PFSK-1 (cell line): ENCODE measurements at regions not wholly inside any gene's neighbourhood (a gene's known extent, or its start where the extent isn't known, plus 50 kb on each side); places are given as distances from the start of the nearest gene placed in this dataset.

Source experiments
- POLR2AphosphoS5 ChIP-seq: IDR thresholded peaks from 2 replicates; pipeline ENCODE4 v1.6.1; 2012; ENCODE audit warnings: low read depth, mild to moderate bottlenecking, control low read depth, low read length, moderate library complexity
- REST ChIP-seq, 2 experiments: IDR thresholded peaks; 2 replicates each; pipeline versions ENCODE4 v1.6.1 to v1.8.0; 2011 to 2012; ENCODE audit warnings: low read depth in 2 of 2, low read length in 2 of 2, control low read depth in 1 of 2, inconsistent platforms in 1 of 2, mild to moderate bottlenecking in 1 of 2, moderate library complexity in 1 of 2; ENCODE audit not compliant: insufficient read depth in 1 of 2
- SIN3A ChIP-seq: IDR thresholded peaks from 2 replicates; pipeline ENCODE4 v1.6.1; 2012; ENCODE audit warnings: mild to moderate bottlenecking, low read length, moderate library complexity, borderline replicate concordance; ENCODE audit not compliant: insufficient read depth
- TAF1 ChIP-seq: IDR thresholded peaks from 2 replicates; pipeline ENCODE4 v1.6.1; 2012; ENCODE audit warnings: low read length, control low read depth, borderline replicate concordance; ENCODE audit not compliant: insufficient read depth

DNA sequence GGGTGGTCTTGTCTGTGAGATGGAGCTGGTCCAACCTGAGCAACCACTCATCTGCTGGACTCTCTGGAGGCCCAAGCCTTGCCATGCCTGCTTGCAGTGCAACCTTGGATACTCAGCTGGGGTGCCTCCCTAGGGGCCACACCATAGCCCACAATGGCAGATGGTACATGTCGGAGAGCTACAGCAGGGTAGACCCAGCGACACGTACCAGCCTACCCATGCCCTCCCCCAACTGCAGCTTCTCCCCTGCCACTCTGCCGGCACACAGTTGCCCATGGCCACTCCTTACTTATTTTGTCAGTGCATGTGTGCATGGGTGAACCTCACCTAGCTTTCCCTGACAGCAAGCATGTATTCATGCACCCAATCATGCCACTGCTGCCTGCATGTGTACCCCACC is 690.9 kb downstream of the CCDC85A start:
- TF ChIP-seq REST (IDR thresholded peaks at IDR 0.05; ENCODE audit: insufficient read depth in 1 of 2, low read depth in 2 of 2, low read length in 2 of 2) (no peak), SIN3A (no peak), TAF1 (no peak), POLR2AphosphoS5 (no peak)
